HG02981 (cell line): ENCODE measurements at regions not wholly inside any gene's neighbourhood (a gene's known extent, or its start where the extent isn't known, plus 50 kb on each side); places are given as distances from the start of the nearest gene placed in this dataset.
"Not testable (repeated sequence)": the region's sequence is repeated elsewhere in the genome, so short reads cannot be mapped to it uniquely, and the experiment has no call there.

Experiments used
- ATAC-seq: cut with Tn5 transposase; IDR thresholded peaks from one replicate; pipeline ENCODE4 v1.9.1; 2021; ENCODE audit warnings: mild to moderate bottlenecking, moderate library complexity; ENCODE audit not compliant: unreplicated experiment

GRCh38 chr2:39570614-39571013 is 95.1 kb upstream of the TMEM178A start:
- no peak for ATAC-seq

GRCh38 chr2:39571111-39571731 is 94.5 kb upstream of the TMEM178A start:
- no peak for ATAC-seq

DNA sequence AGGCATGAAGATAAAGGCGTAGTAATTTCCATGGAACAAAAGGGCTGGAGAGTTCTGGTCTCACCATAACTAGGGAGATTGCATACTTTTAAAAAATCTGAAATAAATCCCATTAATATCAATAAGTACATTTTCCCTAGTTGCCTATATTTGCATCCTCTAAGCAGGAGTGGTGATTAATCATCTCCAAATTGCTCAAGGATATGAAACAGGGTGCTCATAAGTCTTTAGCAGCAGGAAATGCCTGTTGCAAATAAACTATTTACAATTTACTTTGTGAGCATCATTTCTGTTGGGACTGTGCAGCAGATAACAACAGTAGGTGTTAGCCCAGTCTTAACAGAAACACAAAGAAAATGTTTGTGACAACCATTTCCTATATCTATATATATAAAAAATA is 92.4 kb upstream of the TMEM178A start:
- ATAC-seq: no peak

DNA sequence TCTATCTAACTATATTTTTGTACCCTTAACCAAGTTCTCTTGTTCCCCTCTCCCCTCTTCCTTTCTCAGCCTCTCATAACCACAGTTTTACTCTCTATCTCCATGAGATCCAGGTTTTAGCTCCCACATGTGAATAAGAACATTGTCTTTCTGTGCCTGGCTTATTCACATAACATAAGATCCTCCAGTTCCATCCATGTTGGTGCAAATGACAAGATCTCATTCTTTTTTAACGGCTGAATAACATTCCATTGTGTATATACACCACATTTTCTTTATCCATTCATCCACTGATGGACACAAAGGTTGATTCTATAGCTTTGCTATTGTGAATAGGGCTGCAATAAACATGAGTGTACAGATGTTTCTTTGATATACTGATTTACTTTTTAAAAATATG is 83.9 kb upstream of the TMEM178A start:
- no peak for ATAC-seq

DNA sequence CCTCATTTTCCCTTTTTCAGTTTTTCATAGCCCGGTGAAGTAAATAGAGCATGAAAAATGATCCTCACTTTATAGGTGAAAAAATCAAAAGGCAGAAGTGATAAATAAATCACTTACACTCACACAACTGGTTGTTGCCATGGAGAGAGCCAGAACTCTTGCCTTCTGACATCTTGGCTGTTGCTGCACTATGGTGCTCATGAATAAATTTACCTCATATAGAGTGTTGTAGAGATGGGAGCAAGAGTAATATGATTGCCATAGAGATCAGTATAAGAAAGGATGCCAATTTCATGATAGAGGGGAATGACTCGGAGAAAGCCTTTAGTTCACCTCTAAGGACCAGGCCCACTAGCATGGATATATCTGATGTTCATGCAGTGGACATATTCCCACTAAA is 82.5 kb upstream of the TMEM178A start:
- ATAC-seq: no peak

DNA sequence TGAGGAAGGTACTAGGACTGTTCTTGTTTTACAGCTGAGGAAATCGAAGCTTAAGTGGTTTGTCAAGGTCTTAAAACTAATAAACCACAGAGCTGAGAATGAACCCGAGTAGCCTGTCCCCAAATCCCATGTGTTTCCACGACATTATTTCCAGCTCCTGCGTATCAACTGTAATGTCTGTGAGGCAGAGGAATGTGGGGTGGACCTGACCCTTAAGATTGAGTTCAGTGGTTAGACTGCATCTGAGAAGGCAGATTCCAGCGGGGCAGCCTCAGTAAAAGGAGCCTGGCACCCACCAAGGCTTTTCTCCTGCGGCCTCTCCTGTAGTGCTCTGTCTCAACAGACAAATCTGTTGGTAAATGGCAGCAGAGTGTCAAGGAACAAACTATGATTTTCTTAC is 81.9 kb upstream of the TMEM178A start:
- no peak for ATAC-seq

GRCh38 chr2:39584283-39584965 is 81.3 kb upstream of the TMEM178A start:
- no peak for ATAC-seq

DNA sequence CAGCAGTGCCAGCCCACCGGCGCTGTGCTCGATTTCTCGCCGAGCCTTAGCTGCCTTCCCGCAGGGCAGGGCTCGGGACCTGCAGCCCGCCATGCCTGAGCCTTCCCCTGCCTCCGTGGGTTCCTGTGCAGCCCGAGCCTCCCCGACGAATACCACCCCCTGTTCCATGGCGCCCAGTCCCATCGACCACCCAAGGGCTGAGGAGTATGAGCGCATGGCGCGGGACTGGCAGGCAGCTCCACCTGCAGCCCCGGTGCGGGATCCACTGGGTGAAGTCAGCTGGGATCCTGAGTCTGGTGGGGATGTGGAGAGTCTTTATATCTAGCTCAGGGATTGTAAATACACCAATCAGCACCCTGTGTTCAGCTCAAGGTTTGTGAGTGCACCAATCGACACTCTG is 80.2 kb upstream of the TMEM178A start:
- not testable (repeated sequence) for ATAC-seq

DNA sequence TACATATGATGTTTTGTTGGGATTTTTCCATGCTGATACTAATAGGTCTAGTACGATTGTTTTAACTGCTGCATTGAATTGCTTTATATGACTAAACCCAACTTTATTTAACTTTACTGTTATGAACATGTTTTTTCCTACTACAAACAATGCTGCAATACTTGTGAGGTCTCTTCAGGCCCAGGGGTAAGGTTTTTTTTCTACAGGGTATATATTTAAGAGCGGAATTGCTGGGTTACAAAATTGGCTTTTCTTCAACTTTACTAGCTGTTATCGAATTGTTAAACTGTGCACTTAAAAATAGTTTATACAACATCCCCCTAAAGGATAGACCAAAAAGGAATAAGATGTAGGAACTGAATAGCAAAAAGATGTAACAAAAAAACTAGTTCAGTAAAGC is 78.5 kb upstream of the TMEM178A start:
- ATAC-seq: no peak

DNA sequence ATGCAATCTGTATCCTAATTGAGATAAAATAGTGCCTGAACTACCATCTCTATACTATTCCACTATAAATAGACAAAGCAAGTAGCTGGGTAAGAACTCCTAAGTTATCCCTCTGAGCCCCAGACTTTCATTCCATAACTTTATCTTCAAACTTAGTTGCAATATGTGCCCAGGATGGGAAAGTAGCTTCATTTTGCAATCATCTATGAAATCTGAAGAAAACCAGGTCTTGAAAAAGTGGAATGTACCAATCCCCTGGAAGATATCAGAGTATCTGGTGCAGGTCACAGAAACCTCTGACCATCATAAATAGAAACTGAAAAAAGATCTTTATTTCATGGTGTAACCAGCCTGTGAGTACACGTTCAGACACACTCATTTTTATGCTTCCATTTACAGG is 78.1 kb upstream of the TMEM178A start:
- ATAC-seq: no peak

DNA sequence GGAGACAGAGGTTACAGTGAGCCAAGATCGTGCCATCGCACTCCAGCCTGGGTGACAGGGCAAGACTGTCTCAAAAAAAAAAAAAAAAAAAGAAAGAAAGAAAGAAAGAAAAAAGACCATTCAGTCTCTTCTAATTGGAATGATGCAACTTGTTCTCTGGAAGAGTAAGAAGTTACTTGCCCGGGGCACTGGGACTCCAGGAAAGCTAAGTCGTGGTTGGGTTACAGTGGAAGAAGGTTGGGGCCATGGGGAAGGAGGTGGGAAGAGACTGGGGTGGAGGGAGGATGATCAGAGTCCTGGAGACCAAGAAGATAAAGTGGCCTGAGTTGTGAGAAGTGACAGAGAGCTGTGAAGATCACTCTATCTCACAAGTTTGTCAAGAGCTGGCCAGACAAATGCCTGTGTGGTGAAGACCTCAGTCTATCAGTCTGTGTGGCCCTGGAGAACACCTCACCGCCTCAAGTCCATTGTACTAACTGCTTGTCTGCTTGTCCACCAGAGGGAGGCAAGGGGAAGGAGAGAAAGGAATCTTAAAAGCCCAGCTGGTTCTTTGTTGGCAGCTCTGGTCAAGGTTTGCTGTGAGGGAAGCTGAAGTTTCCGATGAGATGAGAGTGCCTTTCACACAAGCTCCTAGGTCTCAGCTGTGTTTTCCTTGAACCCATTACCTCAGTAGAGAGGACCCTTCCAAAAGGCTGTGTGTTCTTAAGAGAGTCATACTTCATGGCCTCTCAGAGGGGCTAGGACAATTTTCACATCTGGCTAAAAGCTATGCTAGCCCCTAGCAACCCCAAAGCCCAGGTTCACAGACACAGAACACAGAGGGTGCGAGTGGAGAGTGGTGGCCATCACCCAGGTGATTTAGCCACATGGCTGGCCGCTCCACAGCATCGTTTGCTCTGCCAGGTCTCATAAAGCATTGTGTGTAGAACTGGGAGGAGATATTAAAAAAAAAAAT is 72.0 kb upstream of the TMEM178A start:
- ATAC-seq: peak; percentile 70

DNA sequence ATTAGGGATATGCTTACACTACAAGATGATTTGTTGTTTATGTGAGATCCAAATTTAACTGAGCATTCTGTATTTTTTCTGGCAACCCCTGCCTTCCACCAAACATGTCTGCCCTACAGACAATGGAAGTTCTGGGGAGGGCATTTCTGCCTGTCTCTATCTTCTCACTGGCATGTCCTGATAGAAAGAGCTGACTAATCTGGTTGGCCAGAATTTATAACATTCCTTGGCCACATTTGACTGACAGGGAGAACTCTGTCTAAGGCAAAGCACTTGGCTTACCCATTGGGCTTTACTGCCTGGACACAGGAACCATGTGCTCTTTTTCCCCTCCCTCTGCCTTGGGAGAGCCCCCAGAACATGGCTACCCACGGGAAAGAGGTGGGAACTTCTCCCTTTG is 70.6 kb upstream of the TMEM178A start:
- no peak for ATAC-seq

GRCh38 chr2:39597314-39597713 is 68.4 kb upstream of the TMEM178A start:
- ATAC-seq: no peak

- ATAC-seq: no peak
Observed at GRCh38 chr2:39602616-39603015, 63.1 kb upstream of the TMEM178A start.

- no peak for ATAC-seq
Observed at GRCh38 chr2:39603436-39603835, 62.3 kb upstream of the TMEM178A start.

GRCh38 chr2:39604866-39605265 is 60.9 kb upstream of the TMEM178A start:
- no peak for ATAC-seq

- no peak for ATAC-seq
Observed at GRCh38 chr2:39606585-39606984, 59.1 kb upstream of the TMEM178A start.

- no peak for ATAC-seq
Observed at GRCh38 chr2:39607538-39608262, 58.0 kb upstream of the TMEM178A start.

DNA sequence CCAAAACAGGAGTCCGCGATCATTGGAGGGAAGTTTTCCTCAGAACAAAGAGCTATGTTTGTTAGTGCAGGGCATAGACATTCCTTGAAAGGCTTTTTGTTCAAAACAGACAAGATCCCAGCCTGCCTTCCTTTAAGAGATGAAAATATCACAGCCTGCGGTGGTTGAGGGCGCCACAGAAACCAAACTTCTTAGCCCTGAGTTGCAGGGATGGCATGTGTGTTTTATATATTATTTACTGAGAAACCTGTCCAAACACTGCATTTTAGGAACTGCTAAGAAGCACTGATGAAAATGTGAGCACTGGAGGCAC is 57.5 kb upstream of the TMEM178A start:
- ATAC-seq: no peak

DNA sequence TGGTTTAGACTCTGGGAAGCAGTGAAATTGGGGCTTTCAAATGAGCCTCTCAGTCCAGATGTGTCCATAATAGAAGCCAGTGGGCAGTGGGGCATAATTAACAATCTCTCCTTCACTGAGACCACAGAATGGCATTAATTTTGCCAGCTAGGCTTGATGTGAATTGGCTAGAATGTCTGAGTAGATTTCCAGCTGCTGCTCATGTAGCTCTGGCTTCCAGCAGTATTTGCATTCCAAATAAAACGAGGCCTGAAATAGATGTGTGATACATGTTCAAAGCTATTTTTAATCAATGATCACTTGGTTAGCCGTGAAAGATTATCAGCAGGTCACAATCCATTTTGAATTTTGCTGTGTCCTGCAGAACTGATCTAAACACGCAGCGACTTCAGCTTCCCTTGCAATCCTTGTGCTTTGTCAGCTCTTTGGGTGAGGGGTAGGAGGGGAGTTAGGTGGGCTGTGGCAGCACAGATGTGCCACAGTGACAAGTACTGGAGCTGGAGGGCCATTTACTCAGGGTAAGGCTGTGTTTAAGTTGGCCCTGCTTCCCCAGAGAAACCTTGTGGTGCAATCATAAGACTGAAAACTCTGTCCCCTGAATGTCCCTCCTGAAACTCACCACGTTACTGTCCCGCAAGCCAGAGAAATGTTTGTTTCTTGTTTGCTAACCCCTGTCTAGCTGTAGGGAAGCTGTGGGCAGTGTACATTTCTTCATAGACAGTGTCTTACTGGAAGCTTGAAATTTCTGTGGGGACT is 56.9 kb upstream of the TMEM178A start:
- ATAC-seq: no peak

GRCh38 chr2:39609917-39610316 is 55.8 kb upstream of the TMEM178A start:
- no peak for ATAC-seq
